Right lobe of liver (tissue), 4 donors: ENCODE measurements at regions not wholly inside any gene's neighbourhood (a gene's known extent, or its start where the extent isn't known, plus 50 kb on each side); places are given as distances from the start of the nearest gene placed in this dataset.

ENCODE experiments used
- CTCF ChIP-seq, 4 donors: fragments of 200-600 bp in 3 of 4; fragments of 450-650 bp in 1 of 4; IDR thresholded peaks; one replicate each; pipeline versions ENCODE4 v1.5.1 to v1.8.0; 2016 to 2022; ENCODE audit warnings: antibody characterized with exemption in 4 of 4, mild to moderate bottlenecking in 2 of 4
- POLR2A ChIP-seq: fragments of 450-650 bp; IDR thresholded peaks from one replicate; pipeline ENCODE4 v1.6.1; 2017; ENCODE audit warnings: antibody characterized with exemption, mild to moderate bottlenecking
- donor health status: DM: no; HTN: no; CAD: no.
- donor health status: DM: no; HTN: no; CAD: no.
- donor health status: DM: no; HTN: yes; CAD: no.

GRCh38 chr15:47158573-47158972 is 558.7 kb upstream of the SEMA6D start:
- TF ChIP-seq CTCF (IDR thresholded peaks at IDR 0.05): no peak
- no peak for TF ChIP-seq POLR2A
